ENCODE measurements at regions not wholly inside any gene's neighbourhood (a gene's known extent, or its start where the extent isn't known, plus 50 kb on each side); places are given as distances from the start of the nearest gene placed in this dataset.

DNA sequence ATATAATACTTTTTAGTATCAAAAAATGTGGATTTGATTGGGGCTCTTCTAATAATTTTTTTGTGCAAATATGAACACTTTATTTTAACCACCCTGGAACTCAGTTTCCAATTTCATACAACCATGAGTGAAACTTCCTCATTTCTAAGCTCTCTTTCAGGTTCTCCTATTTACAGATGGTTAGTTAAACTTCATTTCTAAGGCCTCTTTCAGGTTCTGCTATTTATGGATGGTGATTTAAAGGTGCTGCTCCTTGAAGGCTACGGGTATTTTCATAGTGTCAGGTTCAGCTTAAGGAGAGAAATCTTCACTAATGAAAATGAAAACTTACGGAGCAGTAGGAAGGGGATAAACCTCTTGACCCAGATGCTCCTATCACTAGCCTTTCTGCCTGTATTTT is 568.3 kb downstream of the KIF20B start:
- peak; percentile 14 for DNase-seq
- Mint-ChIP-seq H3K4me3 (no peak overlapping the region), H3K9me3 (ENCODE audit: insufficient read depth) (no peaks in the 10 kb centered on the region), H3K27me3 (no peaks in the 10 kb centered on the region), H3K27ac (no peak overlapping the region), H3K4me1 (peaks cover 6% of the 10 kb centered on the region)
- TF ChIP-seq EZH2 (IDR thresholded peaks at IDR 0.05; ENCODE audit: borderline replicate concordance, insufficient read depth, low read depth, low read length, poor library complexity, severe bottlenecking), result no peak
- TF ChIP-seq, protein P1, sequence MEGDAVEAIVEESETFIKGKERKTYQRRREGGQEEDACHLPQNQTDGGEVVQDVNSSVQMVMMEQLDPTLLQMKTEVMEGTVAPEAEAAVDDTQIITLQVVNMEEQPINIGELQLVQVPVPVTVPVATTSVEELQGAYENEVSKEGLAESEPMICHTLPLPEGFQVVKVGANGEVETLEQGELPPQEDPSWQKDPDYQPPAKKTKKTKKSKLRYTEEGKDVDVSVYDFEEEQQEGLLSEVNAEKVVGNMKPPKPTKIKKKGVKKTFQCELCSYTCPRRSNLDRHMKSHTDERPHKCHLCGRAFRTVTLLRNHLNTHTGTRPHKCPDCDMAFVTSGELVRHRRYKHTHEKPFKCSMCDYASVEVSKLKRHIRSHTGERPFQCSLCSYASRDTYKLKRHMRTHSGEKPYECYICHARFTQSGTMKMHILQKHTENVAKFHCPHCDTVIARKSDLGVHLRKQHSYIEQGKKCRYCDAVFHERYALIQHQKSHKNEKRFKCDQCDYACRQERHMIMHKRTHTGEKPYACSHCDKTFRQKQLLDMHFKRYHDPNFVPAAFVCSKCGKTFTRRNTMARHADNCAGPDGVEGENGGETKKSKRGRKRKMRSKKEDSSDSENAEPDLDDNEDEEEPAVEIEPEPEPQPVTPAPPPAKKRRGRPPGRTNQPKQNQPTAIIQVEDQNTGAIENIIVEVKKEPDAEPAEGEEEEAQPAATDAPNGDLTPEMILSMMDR (IDR thresholded peaks at IDR 0.05), result no peak
- CTCF ChIA-PET, result no interaction called here
- no peak overlapping the region for H2AFZ ChIP-seq (ENCODE audit: insufficient read depth, low read depth, low read length, poor library complexity, severe bottlenecking)
- intact Hi-C loops (cut with micrococcal nuclease), result no loop called here
- H4K20me1 ChIP-seq (ENCODE audit: control insufficient read depth, insufficient read depth, low read length, poor library complexity, severe bottlenecking), result no peaks in the 10 kb centered on the region
- POLR2A ChIA-PET, result no interaction called here
- H3K27ac ChIP-seq (ENCODE audit: low read length in 2 of 2), result no peak overlapping the region
- no peak overlapping the region for H3K4me2 ChIP-seq (replicated peaks; ENCODE audit: low read depth, low read length, poor library complexity, severe bottlenecking)
- H3K9me3 ChIP-seq (ENCODE audit: control extremely low read depth in 1 of 3, control insufficient read depth in 2 of 3, insufficient read depth in 1 of 3, low read length in 2 of 3), result no peaks in the 10 kb centered on the region
- H3K4me1 ChIP-seq (ENCODE audit: control insufficient read depth in 2 of 2, insufficient read depth in 2 of 2, low read length in 2 of 2), result peaks cover 0 to 3% of the 10 kb centered on the region in 2 donors
- WGBS (ENCODE audit: insufficient coverage), result no CpG with 5 or more reads among the region's 2 CpGs
- H3K79me2 ChIP-seq (ENCODE audit: control insufficient read depth, insufficient read depth, low read length), result no peaks in the 10 kb centered on the region
- no peaks in the 10 kb centered on the region for H3K36me3 ChIP-seq (replicated peaks in 1 of 2; ENCODE audit: control extremely low read depth in 1 of 2, control insufficient read depth in 1 of 2, extremely low read depth in 1 of 2, insufficient read depth in 2 of 2, low read length in 1 of 2)
- no peak overlapping the region for H3K4me3 ChIP-seq (ENCODE audit: control extremely low read depth in 1 of 5, extremely low read depth in 1 of 5, insufficient read depth in 1 of 5, low read depth in 2 of 5, low read length in 4 of 5)
- no peak overlapping the region for H3K9ac ChIP-seq (ENCODE audit: low read length)
- H3K27me3 ChIP-seq (replicated peaks in 1 of 4; ENCODE audit: control extremely low read depth in 1 of 4, control insufficient read depth in 3 of 4, insufficient read depth in 4 of 4, low read length in 3 of 4), result no peaks in the 10 kb centered on the region
- no peak for ATAC-seq (ENCODE audit: low read depth)

DNA sequence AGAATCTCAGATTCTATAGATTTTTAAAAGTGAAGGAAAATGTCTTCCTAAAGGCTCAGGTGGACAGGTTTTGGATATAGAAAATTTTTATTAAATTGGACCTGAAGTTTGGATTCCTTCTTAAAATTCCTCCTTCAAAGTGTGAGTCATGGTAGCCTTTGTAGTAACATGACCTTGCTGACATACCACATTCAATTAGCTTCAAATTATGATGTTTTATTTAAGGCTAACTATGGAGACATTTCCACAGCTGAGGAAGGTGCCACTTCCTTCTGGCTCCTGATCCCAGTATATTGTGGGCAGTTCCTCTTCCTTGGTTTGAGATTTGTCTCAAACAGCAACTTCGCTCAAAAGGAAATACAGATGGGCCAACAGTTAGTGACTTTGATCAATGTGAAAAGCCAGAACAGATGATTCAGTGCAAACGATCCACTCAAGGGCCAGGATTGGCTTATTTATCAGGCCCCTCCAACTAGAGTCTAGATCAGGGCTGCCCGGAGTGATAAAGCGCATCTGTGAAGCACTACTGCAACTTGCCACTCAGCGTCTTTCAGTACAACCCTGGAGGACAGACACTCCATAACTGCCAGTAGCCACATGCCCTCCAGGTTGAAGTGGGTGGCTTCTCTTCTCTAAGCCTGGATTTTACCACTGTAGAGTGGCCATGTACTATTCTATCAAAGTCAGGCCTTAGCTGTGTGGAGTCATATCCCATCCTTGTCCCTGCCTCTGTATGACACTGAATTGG is 573.5 kb downstream of the KIF20B start:
- ChIA-PET CTCF (no interaction called here), POLR2A (no interaction called here)
- Histone ChIP-seq H3K9me3 (ENCODE audit: control extremely low read depth in 1 of 3, control insufficient read depth in 2 of 3, insufficient read depth in 1 of 3, low read length in 2 of 3) (peaks cover 0 to under 1% (median 0%) of the 10 kb centered on the region in 3 donors), H3K4me1 (ENCODE audit: control insufficient read depth in 2 of 2, insufficient read depth in 2 of 2, low read length in 2 of 2) (peaks cover 0 to under 1% of the 10 kb centered on the region in 2 donors), H3K27me3 (replicated peaks in 1 of 4; ENCODE audit: control extremely low read depth in 1 of 4, control insufficient read depth in 3 of 4, insufficient read depth in 4 of 4, low read length in 3 of 4) (no peaks in the 10 kb centered on the region), H3K9ac (ENCODE audit: low read length) (no peak overlapping the region), H3K79me2 (ENCODE audit: control insufficient read depth, insufficient read depth, low read length) (no peaks in the 10 kb centered on the region), H3K4me2 (replicated peaks; ENCODE audit: low read depth, low read length, poor library complexity, severe bottlenecking) (no peak overlapping the region), H3K4me3 (ENCODE audit: control extremely low read depth in 1 of 5, extremely low read depth in 1 of 5, insufficient read depth in 1 of 5, low read depth in 2 of 5, low read length in 4 of 5) (no peak overlapping the region), H4K20me1 (ENCODE audit: control insufficient read depth, insufficient read depth, low read length, poor library complexity, severe bottlenecking) (no peaks in the 10 kb centered on the region), H2AFZ (ENCODE audit: insufficient read depth, low read depth, low read length, poor library complexity, severe bottlenecking) (no peak overlapping the region), H3K27ac (ENCODE audit: low read length in 2 of 2) (no peak overlapping the region), H3K36me3 (replicated peaks in 1 of 2; ENCODE audit: control extremely low read depth in 1 of 2, control insufficient read depth in 1 of 2, extremely low read depth in 1 of 2, insufficient read depth in 2 of 2, low read length in 1 of 2) (no peaks in the 10 kb centered on the region)
- Mint-ChIP-seq H3K9me3 (ENCODE audit: insufficient read depth) (no peaks in the 10 kb centered on the region), H3K27me3 (no peaks in the 10 kb centered on the region), H3K4me1 (no peaks in the 10 kb centered on the region), H3K27ac (no peak overlapping the region), H3K4me3 (no peak overlapping the region)
- DNase-seq, result no peak
- WGBS (ENCODE audit: insufficient coverage), result 67% methylated on average over 2 of the region's 5 CpGs
- TF ChIP-seq EZH2 (IDR thresholded peaks at IDR 0.05; ENCODE audit: borderline replicate concordance, insufficient read depth, low read depth, low read length, poor library complexity, severe bottlenecking), result no peak
- TF ChIP-seq, protein P1 (IDR thresholded peaks at IDR 0.05), result no peak
- no peak for ATAC-seq (ENCODE audit: low read depth)
- intact Hi-C loops (cut with micrococcal nuclease), result no loop called here

Measured in B cell (primary cell).